K562 (cell line): ENCODE measurements at regions not wholly inside any gene's neighbourhood (a gene's known extent, or its start where the extent isn't known, plus 50 kb on each side); places are given as distances from the start of the nearest gene placed in this dataset.

Experiments
- ATAC-seq: fragments of 200-7000 bp; cut with Tn5 transposase; 3 replicates; pipeline ENCODE4 v1.9.1; 2020; ENCODE audit warnings: moderate library complexity
- BruUV-seq: library from RNA; stranded (reverse); fragments of 400-500 nt; replicated peaks from 2 replicates; lab custom pipeline; 2021; lab: Mats Ljungman, UMichigan
- CTCF ChIA-PET: fragments of 300-600 bp; formaldehyde crosslinking; extraction: SDS; loops from one replicate; lab custom pipeline; 2021; ENCODE audit warnings: low intra/inter-chr PET ratio; lab: Yijun Ruan, JAX
- POLR2A ChIA-PET: fragments of 300-600, 350-650 bp; sonication (Branson Sonifier 250); formaldehyde crosslinking; extraction: SDS; loops from one replicate; lab custom pipeline; 2021; ENCODE audit warnings: antibody characterized with exemption, inconsistent platforms; lab: Yijun Ruan, JAX
- DNase-seq, 4 experiments: peaks; one replicate each; pipeline versions ENCODE4 v3.0.0 to v3.0.0-alpha.2; 2011 to 2018; ENCODE audit warnings: low spot score in 3 of 4, mixed read lengths in 3 of 4; ENCODE audit errors: extremely low read depth in 1 of 4
- FAIRE-seq: peaks from 2 replicates; lab custom pipeline; 2011; peaks lifted over from hg19 to GRCh38; lab: Jason Lieb, UNC
- H2AFZ ChIP-seq: 2 replicates; pipeline ENCODE4 v1.6.0; 2011; ENCODE audit warnings: low read depth, low read length, control low read depth, inconsistent platforms
- H3K27ac ChIP-seq: fragments of 200-600 bp; 3 replicates; pipeline ENCODE4 v1.8.0; 2011; ENCODE audit warnings: low read depth, mild to moderate bottlenecking, control low read depth, inconsistent platforms, low read length, moderate library complexity, mixed read lengths; ENCODE audit errors: extremely low read depth
- H3K27me3 ChIP-seq, 2 experiments: fragments of 300-600 bp in 1 of 2; 2 replicates in 1 of 2; 3 replicates in 1 of 2; pipeline versions ENCODE4 v1.6.0 to v1.8.0; 2011; ENCODE audit warnings: inconsistent platforms in 2 of 2, low read length in 2 of 2, mild to moderate bottlenecking in 1 of 2, mixed read lengths in 1 of 2, moderate library complexity in 1 of 2; ENCODE audit not compliant: control insufficient read depth in 2 of 2, insufficient read depth in 2 of 2
- H3K36me3 ChIP-seq: fragments of 300-600 bp; 3 replicates; pipeline ENCODE4 v1.8.0; 2011; ENCODE audit warnings: mild to moderate bottlenecking, low read length, inconsistent platforms; ENCODE audit not compliant: control insufficient read depth, insufficient read depth
- H3K4me1 ChIP-seq, 2 experiments: fragments of 200-600 bp in 1 of 2; replicated peaks in 1 of 2; 2 replicates in 1 of 2; 3 replicates in 1 of 2; pipeline versions ENCODE4 v1.5.1 to v1.8.0; 2011; ENCODE audit warnings: inconsistent platforms in 2 of 2, low read length in 2 of 2, mild to moderate bottlenecking in 1 of 2, mixed read lengths in 1 of 2, moderate library complexity in 1 of 2; ENCODE audit not compliant: control insufficient read depth in 2 of 2, insufficient read depth in 2 of 2
- H3K4me2 ChIP-seq: 2 replicates; pipeline ENCODE4 v1.6.1; 2011; ENCODE audit warnings: low read length, control low read depth, inconsistent platforms, mixed read lengths; ENCODE audit not compliant: insufficient read depth
- H3K4me3 ChIP-seq: fragments of 200-600 bp; sonication (generic), shearing (Covaris generic); 2 replicates; pipeline ENCODE4 v1.5.1; 2016; ENCODE audit warnings: control low read depth, inconsistent platforms
- H3K79me2 ChIP-seq: fragments of 200-600 bp; 3 replicates; pipeline ENCODE4 v1.8.0; 2011; ENCODE audit warnings: low read length, inconsistent platforms; ENCODE audit not compliant: control insufficient read depth, insufficient read depth
- H3K9ac ChIP-seq, 2 experiments: 2 replicates each; pipeline versions ENCODE4 v1.6.0 to v1.6.1; 2011; ENCODE audit warnings: low read depth in 2 of 2, low read length in 2 of 2, control low read depth in 1 of 2, inconsistent platforms in 1 of 2, mild to moderate bottlenecking in 1 of 2, mixed read lengths in 1 of 2; ENCODE audit not compliant: insufficient read depth in 1 of 2
- H3K9me1 ChIP-seq: one replicate; pipeline ENCODE4 v1.6.0; 2011; ENCODE audit warnings: inconsistent platforms, mild to moderate bottlenecking, low read length, moderate library complexity; ENCODE audit not compliant: control insufficient read depth, insufficient read depth
- H3K9me3 ChIP-seq: replicated peaks from 2 replicates; pipeline ENCODE4 v1.5.1; 2011; ENCODE audit warnings: low read depth, low read length, inconsistent platforms; ENCODE audit not compliant: control insufficient read depth, insufficient read depth
- H4K20me1 ChIP-seq: replicated peaks from 2 replicates; pipeline ENCODE4 v1.6.1; 2011; ENCODE audit warnings: low read length, inconsistent platforms, mixed read lengths; ENCODE audit not compliant: control insufficient read depth, insufficient read depth
- C11orf30 ChIP-seq: fragments of 450-650 bp; IDR thresholded peaks from 2 replicates; pipeline ENCODE4 v1.6.1; 2016; ENCODE audit warnings: low read depth, mild to moderate bottlenecking
- DNMT1 ChIP-seq: fragments of 450-650 bp; IDR thresholded peaks from 2 replicates; pipeline ENCODE4 v1.6.1; 2016; ENCODE audit warnings: antibody characterized with exemption, mild to moderate bottlenecking
- FOXA3 ChIP-seq, 2 experiments: fragments of 450-650 bp in 1 of 2; sonication (generic) in 1 of 2; formaldehyde crosslinking; IDR thresholded peaks in 1 of 2; conservative IDR thresholded peaks in 1 of 2; 2 replicates each; pipeline versions ENCODE4 v1.4.0 to v1.8.0; 2020 to 2022; ENCODE audit warnings: mild to moderate bottlenecking in 2 of 2, missing genetic modification reagents in 1 of 2
- MAFF ChIP-seq: IDR thresholded peaks from 2 replicates; pipeline ENCODE4 v1.6.1; 2012; ENCODE audit warnings: low read length, improper control_type of control experiment
- MAFG ChIP-seq: fragments of 450-650 bp; conservative IDR thresholded peaks from 2 replicates; pipeline ENCODE4 v1.6.1; 2016; ENCODE audit warnings: missing genetic modification characterization, missing compliant biosample characterization
- MAFK ChIP-seq: IDR thresholded peaks from 2 replicates; pipeline ENCODE4 v1.6.1; 2011; ENCODE audit warnings: low read length, improper control_type of control experiment
- TARDBP ChIP-seq: fragments of 450-650 bp; IDR thresholded peaks from 2 replicates; pipeline ENCODE4 v1.6.1; 2016
- ZHX1 ChIP-seq: fragments of 150-350 bp; conservative IDR thresholded peaks from 2 replicates; pipeline ENCODE4 v1.6.1; 2014; ENCODE audit warnings: low read length
- ZNF316 ChIP-seq: fragments of 450-650 bp; IDR thresholded peaks from 2 replicates; pipeline ENCODE4 v1.6.1; 2016
- WGBS: fragments of 100-300 bp; shearing (Covaris generic); methylation state at CpG from one replicate; pipeline ENCODE4 v1.1.6; 2016; ENCODE audit warnings: low coverage, mixed read lengths; ENCODE audit not compliant: insufficient coverage; ENCODE audit errors: missing lambda C conversion rate; 5-methylcytosine and 5-hydroxymethylcytosine counted together
- in situ Hi-C: fragments of 300-500 bp; cut with MboI; formaldehyde crosslinking; loops from 4 replicates; pipeline ENCODE4 v1.15.0; 2018; ENCODE audit warnings: inconsistent platforms, mixed read lengths
- intact Hi-C: fragments of 100-400 bp; cut with micrococcal nuclease; formaldehyde crosslinking; loops from 2 replicates; pipeline ENCODE4 v1.14.2; 2022

- no peak overlapping the region for H3K4me2 ChIP-seq
- H2AFZ ChIP-seq: no peak overlapping the region
- in situ Hi-C loops (no loop called here), intact Hi-C loops (no loop called here)
- no peak overlapping the region for H3K27ac ChIP-seq
- FAIRE-seq (no peak), ATAC-seq (no peak), DNase-seq (no peak)
- 5% methylated on average over 2 of the region's 2 CpGs for WGBS
- H3K27me3 ChIP-seq: no peaks in the 10 kb centered on the region
- BruUV-seq: no TSS peak
- H3K36me3 ChIP-seq: no peaks in the 10 kb centered on the region
- no peaks in the 10 kb centered on the region for H3K9me3 ChIP-seq
- H3K9ac ChIP-seq: no peak overlapping the region
- ChIA-PET CTCF (no interaction called here), POLR2A (no interaction called here)
- no peaks in the 10 kb centered on the region for H4K20me1 ChIP-seq
- H3K9me1 ChIP-seq: no peaks in the 10 kb centered on the region
- no peaks in the 10 kb centered on the region for H3K79me2 ChIP-seq
- no peak overlapping the region for H3K4me3 ChIP-seq
- H3K4me1 ChIP-seq: no peaks in the 10 kb centered on the region
- no peak for TF ChIP-seq ZHX1
- no peak for TF ChIP-seq TARDBP
Measured at GRCh38 chr4:125551466-125551865, 236.7 kb downstream of the FAT4 start.

DNA sequence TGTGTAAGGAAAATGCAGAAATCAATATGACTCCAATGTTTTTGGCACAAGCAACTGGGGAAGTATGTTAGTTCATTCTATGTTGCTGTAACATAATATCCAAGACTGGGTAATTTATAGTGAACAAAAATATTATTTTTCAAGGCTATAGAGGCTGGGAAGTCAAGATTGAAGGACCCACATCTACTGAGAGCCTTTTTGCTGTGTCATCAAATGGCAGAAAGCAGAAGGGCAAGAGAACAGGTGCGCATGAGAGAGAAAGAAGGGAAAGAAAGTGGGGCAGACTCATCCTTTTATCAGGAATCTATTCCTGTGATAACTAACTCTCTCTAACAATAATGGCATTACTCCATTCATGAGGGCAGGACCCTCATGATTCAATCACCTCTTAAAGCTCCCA lies 237.2 kb downstream of the FAT4 start:
- TF ChIP-seq FOXA3 (CRISPR knock-in tag; conservative IDR thresholded peaks at IDR 0.05 in 1 of 2, IDR thresholded peaks at IDR 0.05 in 1 of 2) (no peak), MAFG (tag) (peak; percentile 20; the same call in 1 of the 2 replicates), C11orf30 (peak; percentile 24; the same call in 1 of the 2 replicates), DNMT1 (no peak), MAFK (peak; percentile 40), ZNF316 (peak; percentile 37; the same call in 1 of the 2 replicates), MAFF (peak; percentile 45; the same call in 1 of the 2 replicates)
- TF ChIP-seq, all 486 proteins: peak for 5
- ChIA-PET POLR2A (no interaction called here), CTCF (no interaction called here)
- no peak overlapping the region for H3K9ac ChIP-seq
- ATAC-seq (no peak), FAIRE-seq (no peak), DNase-seq (no peak)
- 0% methylated on average over 1 of the region's 1 CpG for whole genome bisulfite sequencing
- H3K79me2 ChIP-seq: no peaks in the 10 kb centered on the region
- no peaks in the 10 kb centered on the region for H3K9me3 ChIP-seq
- no peaks in the 10 kb centered on the region for H3K4me1 ChIP-seq
- H3K9me1 ChIP-seq: no peaks in the 10 kb centered on the region
- in situ Hi-C loops (no loop called here), intact Hi-C loops (no loop called here)
- no peak overlapping the region for H3K4me3 ChIP-seq
- no peaks in the 10 kb centered on the region for H3K27me3 ChIP-seq
- no peak overlapping the region for H3K4me2 ChIP-seq
- no peaks in the 10 kb centered on the region for H4K20me1 ChIP-seq
- BruUV-seq: no TSS peak
- no peaks in the 10 kb centered on the region for H3K36me3 ChIP-seq
- no peak overlapping the region for H2AFZ ChIP-seq
- H3K27ac ChIP-seq: no peak overlapping the region
